RKO (cell line): ENCODE measurements at regions not wholly inside any gene's neighbourhood (a gene's known extent, or its start where the extent isn't known, plus 50 kb on each side); places are given as distances from the start of the nearest gene placed in this dataset.

Experiments
- DNase-seq: peaks from one replicate; pipeline ENCODE4 v3.0.0-alpha.2; 2016; ENCODE audit warnings: low spot score

GRCh38 chr18:45119876-45120275, 439.2 kb downstream of the SETBP1 start:
- DNase-seq, result no peak

- DNase-seq, result no peak
Measured at GRCh38 chr18:45121146-45121545, 440.5 kb downstream of the SETBP1 start.

- peak; percentile 1 for DNase-seq
Measured at GRCh38 chr18:45122506-45122905, 441.8 kb downstream of the SETBP1 start.

GRCh38 chr18:45127405-45127804, 446.7 kb downstream of the SETBP1 start:
- DNase-seq, result no peak

- no peak for DNase-seq
Measured at GRCh38 chr18:45133276-45133675, 452.6 kb downstream of the SETBP1 start.

GRCh38 chr18:45136381-45137086, 455.8 kb downstream of the SETBP1 start:
- no peak for DNase-seq

GRCh38 chr18:45137087-45137419, 456.4 kb downstream of the SETBP1 start:
- DNase-seq, result no peak

GRCh38 chr18:45139478-45139877, 458.8 kb downstream of the SETBP1 start:
- DNase-seq, result no peak

GRCh38 chr18:45142868-45143267, 462.2 kb downstream of the SETBP1 start:
- no peak for DNase-seq

GRCh38 chr18:45149712-45150111, 465.6 kb upstream of the SLC14A2 start:
- no peak for DNase-seq

GRCh38 chr18:45151645-45152044, 463.6 kb upstream of the SLC14A2 start:
- DNase-seq, result no peak

GRCh38 chr18:45155526-45155925, 459.8 kb upstream of the SLC14A2 start:
- DNase-seq, result no peak

GRCh38 chr18:45156946-45157345, 458.3 kb upstream of the SLC14A2 start:
- no peak for DNase-seq

- DNase-seq, result no peak
Measured at GRCh38 chr18:45157576-45157975, 457.7 kb upstream of the SLC14A2 start.

- DNase-seq, result no peak
Measured at GRCh38 chr18:45161850-45162249, 453.4 kb upstream of the SLC14A2 start.

- DNase-seq, result no peak
Measured at GRCh38 chr18:45163871-45164270, 451.4 kb upstream of the SLC14A2 start.

GRCh38 chr18:45164551-45164950, 450.7 kb upstream of the SLC14A2 start:
- no peak for DNase-seq

GRCh38 chr18:45165176-45165713, 450.0 kb upstream of the SLC14A2 start:
- DNase-seq, result no peak

GRCh38 chr18:45165871-45166270, 449.4 kb upstream of the SLC14A2 start:
- DNase-seq, result no peak

- DNase-seq, result no peak
Measured at GRCh38 chr18:45166341-45166835, 448.9 kb upstream of the SLC14A2 start.

- no peak for DNase-seq
Measured at GRCh38 chr18:45166836-45167551, 448.3 kb upstream of the SLC14A2 start.

- DNase-seq, result no peak
Measured at GRCh38 chr18:45167631-45168280, 447.5 kb upstream of the SLC14A2 start.
